Immature natural killer cell (primary cell): ENCODE measurements at regions not wholly inside any gene's neighbourhood (a gene's known extent, or its start where the extent isn't known, plus 50 kb on each side); places are given as distances from the start of the nearest gene placed in this dataset.

ENCODE experiments used
- DNase-seq, 3 donors: peaks; one replicate each; pipeline ENCODE4 v3.0.0; 2022; ENCODE audit warnings: mixed read lengths in 1 of 3
- H3K27ac Mint-ChIP-seq, 6 donors: one replicate each; pipeline ENCODE4 v1.8.0; 2020; ENCODE audit warnings: mixed read lengths in 6 of 6, mild to moderate bottlenecking in 5 of 6, inconsistent platforms in 4 of 6, moderate library complexity in 3 of 6
- H3K27me3 Mint-ChIP-seq, 3 donors: one replicate each; pipeline ENCODE4 v1.8.0; 2020 to 2021; ENCODE audit warnings: low read depth in 3 of 3, mild to moderate bottlenecking in 3 of 3, mixed read lengths in 3 of 3, moderate library complexity in 3 of 3, inconsistent platforms in 1 of 3
- H3K36me3 Mint-ChIP-seq, 3 donors: one replicate each; pipeline ENCODE4 v1.8.0; 2020; ENCODE audit warnings: mixed read lengths in 3 of 3, inconsistent platforms in 2 of 3, mild to moderate bottlenecking in 2 of 3
- H3K4me1 Mint-ChIP-seq, 2 donors: one replicate each; pipeline ENCODE4 v1.8.0; 2020; ENCODE audit warnings: inconsistent platforms in 2 of 2, mild to moderate bottlenecking in 2 of 2, mixed read lengths in 2 of 2, moderate library complexity in 1 of 2
- H3K4me3 Mint-ChIP-seq, 5 donors: one replicate each; pipeline ENCODE4 v1.8.0; 2020; ENCODE audit warnings: mild to moderate bottlenecking in 5 of 5, mixed read lengths in 5 of 5, inconsistent platforms in 3 of 5, moderate library complexity in 3 of 5
- H3K9me3 Mint-ChIP-seq, 6 donors: one replicate each; pipeline ENCODE4 v1.8.0; 2020; ENCODE audit warnings: mild to moderate bottlenecking in 6 of 6, mixed read lengths in 6 of 6, inconsistent platforms in 4 of 6, moderate library complexity in 3 of 6

- Mint-ChIP-seq H3K36me3 (peaks cover 0 to 3% (median 0%) of the 10 kb centered on the region in 3 donors), H3K4me1 (no peaks in the 10 kb centered on the region), H3K4me3 (no peak overlapping the region), H3K9me3 (peaks cover 0 to 14% (median 2%) of the 10 kb centered on the region in 6 donors), H3K27me3 (peaks cover 0 to 2% (median 2%) of the 10 kb centered on the region in 3 donors), H3K27ac (no peak overlapping the region)
- DNase-seq = no peak
These were observed 162.5 kb downstream of the GASK1B start for GRCh38 chr4:158010361-158010760.

GRCh38 chr4:158008551-158009218 is 164.1 kb downstream of the GASK1B start:
- Mint-ChIP-seq H3K4me3 (no peak overlapping the region), H3K27ac (no peak overlapping the region), H3K9me3 (peaks cover 0 to 15% (median 3%) of the 10 kb centered on the region in 6 donors), H3K36me3 (peaks cover 0 to 3% (median 0%) of the 10 kb centered on the region in 3 donors), H3K27me3 (peaks cover 0 to 2% (median 2%) of the 10 kb centered on the region in 3 donors), H3K4me1 (no peaks in the 10 kb centered on the region)
- DNase-seq = no peak

GRCh38 chr4:158007566-158007965 is 165.3 kb downstream of the GASK1B start:
- H3K4me3 Mint-ChIP-seq = no peak overlapping the region
- H3K36me3 Mint-ChIP-seq = peaks cover 0 to 3% (median 0%) of the 10 kb centered on the region in 3 donors
- no peaks in the 10 kb centered on the region for H3K4me1 Mint-ChIP-seq
- DNase-seq = no peak
- peaks cover 0 to 2% (median 2%) of the 10 kb centered on the region in 3 donors for H3K27me3 Mint-ChIP-seq
- no peak overlapping the region for H3K27ac Mint-ChIP-seq
- H3K9me3 Mint-ChIP-seq = peaks cover 0 to 15% (median 2%) of the 10 kb centered on the region in 6 donors

- Mint-ChIP-seq H3K4me1 (no peaks in the 10 kb centered on the region), H3K27ac (no peak overlapping the region), H3K9me3 (peaks cover 0 to 15% (median 2%) of the 10 kb centered on the region in 6 donors)
These were observed 165.8 kb downstream of the GASK1B start for GRCh38 chr4:158006990-158007389.

GRCh38 chr4:158005021-158005420 is 167.8 kb downstream of the GASK1B start:
- H3K27me3 Mint-ChIP-seq = peaks cover 0 to 2% (median 0%) of the 10 kb centered on the region in 3 donors

More at GRCh38 chr4:158006990-158007389, 165.8 kb downstream of the GASK1B start:
- Mint-ChIP-seq H3K36me3 (peaks cover 0 to 3% (median 0%) of the 10 kb centered on the region in 3 donors), H3K27me3 (peaks cover 0 to 2% (median 2%) of the 10 kb centered on the region in 3 donors), H3K4me3 (no peak overlapping the region)
- no peak for DNase-seq

GRCh38 chr4:158004101-158004500 is 168.7 kb downstream of the GASK1B start:
- H3K4me1 Mint-ChIP-seq = no peaks in the 10 kb centered on the region
- no peak for DNase-seq
- H3K9me3 Mint-ChIP-seq = peaks cover 0 to 15% (median 1%) of the 10 kb centered on the region in 6 donors
- H3K36me3 Mint-ChIP-seq = peaks cover 0 to 3% (median 0%) of the 10 kb centered on the region in 3 donors
- no peak overlapping the region for H3K27ac Mint-ChIP-seq
- peaks cover 0 to 2% (median 0%) of the 10 kb centered on the region in 3 donors for H3K27me3 Mint-ChIP-seq
- H3K4me3 Mint-ChIP-seq = no peak overlapping the region

More at GRCh38 chr4:158005021-158005420, 167.8 kb downstream of the GASK1B start:
- H3K36me3 Mint-ChIP-seq = peaks cover 0 to 3% (median 0%) of the 10 kb centered on the region in 3 donors
- no peak for DNase-seq
- no peaks in the 10 kb centered on the region for H3K4me1 Mint-ChIP-seq
- no peak overlapping the region for H3K27ac Mint-ChIP-seq
- no peak overlapping the region for H3K4me3 Mint-ChIP-seq
- H3K9me3 Mint-ChIP-seq = peaks cover 0 to 15% (median 1%) of the 10 kb centered on the region in 6 donors

GRCh38 chr4:158003212-158003611 is 169.6 kb downstream of the GASK1B start:
- H3K4me1 Mint-ChIP-seq = no peaks in the 10 kb centered on the region

GRCh38 chr4:158002173-158002572 is 170.7 kb downstream of the GASK1B start:
- no peak for DNase-seq
- Mint-ChIP-seq H3K4me3 (no peak overlapping the region), H3K4me1 (no peaks in the 10 kb centered on the region), H3K27ac (no peak overlapping the region), H3K27me3 (no peaks in the 10 kb centered on the region), H3K36me3 (peaks cover 0 to 3% (median 0%) of the 10 kb centered on the region in 3 donors), H3K9me3 (peaks cover 0 to 11% (median 2%) of the 10 kb centered on the region in 6 donors)

More at GRCh38 chr4:158003212-158003611, 169.6 kb downstream of the GASK1B start:
- H3K27ac Mint-ChIP-seq = no peak overlapping the region
- H3K36me3 Mint-ChIP-seq = peaks cover 0 to 3% (median 0%) of the 10 kb centered on the region in 3 donors
- peaks cover 0 to 11% (median 1%) of the 10 kb centered on the region in 6 donors for H3K9me3 Mint-ChIP-seq
- no peak overlapping the region for H3K4me3 Mint-ChIP-seq
- no peak for DNase-seq
- peaks cover 0 to 2% (median 0%) of the 10 kb centered on the region in 3 donors for H3K27me3 Mint-ChIP-seq

- H3K36me3 Mint-ChIP-seq = peaks cover 0 to 3% (median 0%) of the 10 kb centered on the region in 3 donors
- no peak for DNase-seq
- no peaks in the 10 kb centered on the region for H3K27me3 Mint-ChIP-seq
- no peaks in the 10 kb centered on the region for H3K4me1 Mint-ChIP-seq
- peaks cover 0 to 11% (median 2%) of the 10 kb centered on the region in 6 donors for H3K9me3 Mint-ChIP-seq
- H3K27ac Mint-ChIP-seq = no peak overlapping the region
- no peak overlapping the region for H3K4me3 Mint-ChIP-seq
These were observed 171.1 kb downstream of the GASK1B start for GRCh38 chr4:158001756-158002155.

- Mint-ChIP-seq H3K4me1 (no peaks in the 10 kb centered on the region), H3K9me3 (peaks cover 0 to 9% (median 0%) of the 10 kb centered on the region in 6 donors), H3K4me3 (no peak overlapping the region), H3K27me3 (no peaks in the 10 kb centered on the region), H3K36me3 (no peaks in the 10 kb centered on the region), H3K27ac (no peak overlapping the region)
- no peak for DNase-seq
These were observed 173.1 kb downstream of the GASK1B start for GRCh38 chr4:157999723-158000122.

GRCh38 chr4:157997296-157997695 is 175.5 kb downstream of the GASK1B start:
- no peaks in the 10 kb centered on the region for H3K36me3 Mint-ChIP-seq
- no peak for DNase-seq
- no peak overlapping the region for H3K27ac Mint-ChIP-seq
- H3K27me3 Mint-ChIP-seq = no peaks in the 10 kb centered on the region
- H3K4me1 Mint-ChIP-seq = no peaks in the 10 kb centered on the region
- no peak overlapping the region for H3K4me3 Mint-ChIP-seq
- peaks cover 0 to 9% (median 0%) of the 10 kb centered on the region in 6 donors for H3K9me3 Mint-ChIP-seq

- Mint-ChIP-seq H3K27me3 (no peaks in the 10 kb centered on the region), H3K36me3 (no peaks in the 10 kb centered on the region), H3K4me1 (no peaks in the 10 kb centered on the region), H3K9me3 (peaks cover 0 to 9% (median 0%) of the 10 kb centered on the region in 6 donors), H3K27ac (no peak overlapping the region), H3K4me3 (no peak overlapping the region)
- no peak for DNase-seq
These were observed 176.5 kb downstream of the GASK1B start for GRCh38 chr4:157996061-157997028.

- no peak for DNase-seq
- H3K27me3 Mint-ChIP-seq = no peaks in the 10 kb centered on the region
- no peak overlapping the region for H3K4me3 Mint-ChIP-seq
- H3K27ac Mint-ChIP-seq = no peak overlapping the region
- no peaks in the 10 kb centered on the region for H3K36me3 Mint-ChIP-seq
- H3K9me3 Mint-ChIP-seq = peaks cover 0 to 7% (median 0%) of the 10 kb centered on the region in 6 donors
- no peaks in the 10 kb centered on the region for H3K4me1 Mint-ChIP-seq
These were observed 178.0 kb downstream of the GASK1B start for GRCh38 chr4:157994863-157995262.
